H1 (cell line): ENCODE measurements at regions not wholly inside any gene's neighbourhood (a gene's known extent, or its start where the extent isn't known, plus 50 kb on each side); places are given as distances from the start of the nearest gene placed in this dataset.

ENCODE experiments used
- CTCF ChIA-PET: fragments of 300-600 bp; sonication (Branson Sonifier 250); formaldehyde crosslinking; loops from one replicate; lab custom pipeline; 2021; ENCODE audit not compliant: partially characterized antibody; lab: Charles Lee
- POLR2A ChIA-PET: fragments of 300-600 bp; sonication (Branson Sonifier 250); formaldehyde crosslinking; loops from one replicate; lab custom pipeline; 2021; ENCODE audit warnings: inconsistent platforms; ENCODE audit not compliant: partially characterized antibody; lab: Charles Lee
- DNase-seq, 2 experiments: peaks; one replicate each; pipeline versions ENCODE4 v3.0.0 to v3.0.0-alpha.2; 2010 to 2022; ENCODE audit warnings: low spot score in 2 of 2, low read depth in 1 of 2, mixed read lengths in 1 of 2
- FAIRE-seq: peaks from 2 replicates; lab custom pipeline; 2011; peaks lifted over from hg19 to GRCh38; lab: Jason Lieb, UNC
- H2AFZ ChIP-seq: 2 replicates; pipeline ENCODE4 v1.8.1; 2012; ENCODE audit warnings: low read length, inconsistent platforms
- H2AK5ac ChIP-seq: 2 replicates; pipeline ENCODE4 v1.6.1; 2013; ENCODE audit warnings: low read depth, low read length
- H2BK120ac ChIP-seq: replicated peaks from 2 replicates; pipeline ENCODE3; 2013; ENCODE audit warnings: low read depth, low read length, inconsistent platforms
- H2BK12ac ChIP-seq: 2 replicates; pipeline ENCODE4 v1.6.1; 2013; ENCODE audit warnings: low read depth, low read length
- H2BK15ac ChIP-seq: 2 replicates; pipeline ENCODE4 v1.6.1; 2013; ENCODE audit warnings: low read length
- H2BK20ac ChIP-seq: 2 replicates; pipeline ENCODE4 v1.6.1; 2013; ENCODE audit warnings: low read length
- H2BK5ac ChIP-seq: 2 replicates; pipeline ENCODE4 v1.6.1; 2013; ENCODE audit warnings: low read depth, low read length
- H3K14ac ChIP-seq: 2 replicates; pipeline ENCODE4 v1.6.1; 2013; ENCODE audit warnings: inconsistent platforms; ENCODE audit not compliant: insufficient read length
- H3K18ac ChIP-seq: 2 replicates; pipeline ENCODE4 v1.6.1; 2013; ENCODE audit warnings: low read length; ENCODE audit errors: extremely low read depth
- H3K23ac ChIP-seq: 2 replicates; pipeline ENCODE4 v1.6.1; 2013; ENCODE audit warnings: inconsistent platforms; ENCODE audit not compliant: insufficient read length
- H3K23me2 ChIP-seq: 2 replicates; pipeline ENCODE4 v1.6.1; 2013; ENCODE audit warnings: low read depth, low read length
- H3K27ac ChIP-seq: 2 replicates; pipeline ENCODE4 v1.6.1; 2011; ENCODE audit warnings: low read depth, low read length, inconsistent platforms
- H3K27me3 ChIP-seq, 4 experiments: replicated peaks in 1 of 4; 1 replicate in 1 of 4; 2 replicates in 3 of 4; pipeline versions ENCODE4 v1.6.1 to v1.8.1; 2011 to 2013; ENCODE audit warnings: low read length in 3 of 4, mild to moderate bottlenecking in 3 of 4, inconsistent platforms in 2 of 4, mixed read lengths in 2 of 4, moderate library complexity in 1 of 4; ENCODE audit not compliant: control insufficient read depth in 3 of 4, insufficient read depth in 3 of 4; ENCODE audit errors: extremely low read depth in 1 of 4
- H3K36me3 ChIP-seq, 4 experiments: 2 replicates each; pipeline versions ENCODE4 v1.6.1 to v1.8.1; 2011 to 2013; ENCODE audit warnings: mild to moderate bottlenecking in 4 of 4, low read length in 3 of 4, moderate library complexity in 2 of 4, control low read depth in 1 of 4, inconsistent platforms in 1 of 4; ENCODE audit not compliant: insufficient read depth in 4 of 4, control insufficient read depth in 2 of 4
- H3K4ac ChIP-seq: replicated peaks from 2 replicates; pipeline ENCODE3; 2013; ENCODE audit warnings: low read length, low read depth, mixed read lengths, inconsistent platforms; ENCODE audit not compliant: insufficient read length
- H3K4me1 ChIP-seq, 4 experiments: replicated peaks in 1 of 4; 1 replicate in 1 of 4; 2 replicates in 3 of 4; pipeline versions ENCODE4 v1.6.1 to v1.8.1; 2011 to 2013; ENCODE audit warnings: low read length in 3 of 4, inconsistent platforms in 2 of 4, mixed read lengths in 1 of 4; ENCODE audit not compliant: insufficient read depth in 4 of 4, control insufficient read depth in 3 of 4
- H3K4me2 ChIP-seq, 2 experiments: 2 replicates each; pipeline versions ENCODE4 v1.6.1 to v1.8.1; 2011 to 2013; ENCODE audit warnings: low read depth in 2 of 2, low read length in 2 of 2, control low read depth in 1 of 2, inconsistent platforms in 1 of 2, mild to moderate bottlenecking in 1 of 2; ENCODE audit not compliant: insufficient read depth in 1 of 2
- H3K4me3 ChIP-seq, 4 experiments: fragments of 200-600, 300-600 bp in 1 of 4; sonication (generic), shearing (Covaris generic), sonication (Bioruptor Twin) in 1 of 4; 2 replicates each; pipeline versions ENCODE4 v1.5.1 to v1.8.1; 2011 to 2016; ENCODE audit warnings: low read length in 4 of 4, low read depth in 3 of 4, control low read depth in 2 of 4, inconsistent platforms in 2 of 4, mild to moderate bottlenecking in 2 of 4, mixed read lengths in 1 of 4, moderate library complexity in 1 of 4; ENCODE audit not compliant: insufficient read depth in 2 of 4; ENCODE audit errors: extremely low read depth in 1 of 4
- H3K56ac ChIP-seq: replicated peaks from 2 replicates; pipeline ENCODE3; 2013; ENCODE audit warnings: low read depth, mild to moderate bottlenecking, mixed read lengths, low read length, inconsistent platforms; ENCODE audit not compliant: insufficient read length
- H3K79me1 ChIP-seq: 2 replicates; pipeline ENCODE4 v1.6.1; 2013; ENCODE audit warnings: low read depth, low read length, control low read depth
- H3K79me2 ChIP-seq, 2 experiments: 2 replicates each; pipeline versions ENCODE4 v1.6.1 to v1.8.1; 2012 to 2013; ENCODE audit warnings: low read length in 2 of 2, mild to moderate bottlenecking in 2 of 2, inconsistent platforms in 1 of 2; ENCODE audit not compliant: insufficient read depth in 2 of 2, control insufficient read depth in 1 of 2
- H3K9ac ChIP-seq, 4 experiments: replicated peaks in 1 of 4; 1 replicate in 1 of 4; 2 replicates in 3 of 4; pipeline versions ENCODE4 v1.6.1 to v1.8.1; 2011 to 2013; ENCODE audit warnings: low read depth in 3 of 4, low read length in 3 of 4, control low read depth in 2 of 4, mild to moderate bottlenecking in 2 of 4, moderate library complexity in 2 of 4, inconsistent platforms in 1 of 4; ENCODE audit errors: extremely low read depth in 1 of 4
- H3K9me3 ChIP-seq, 2 experiments: 2 replicates each; pipeline versions ENCODE4 v1.6.1 to v1.8.1; 2012 to 2013; ENCODE audit warnings: mild to moderate bottlenecking in 2 of 2, moderate library complexity in 2 of 2, control low read depth in 1 of 2, inconsistent platforms in 1 of 2, low read depth in 1 of 2, low read length in 1 of 2, mixed read lengths in 1 of 2; ENCODE audit not compliant: insufficient read depth in 2 of 2
- H4K20me1 ChIP-seq, 2 experiments: replicated peaks in 1 of 2; 2 replicates each; pipeline versions ENCODE3 to v1.8.1; 2011 to 2013; ENCODE audit warnings: inconsistent platforms in 2 of 2, low read length in 2 of 2, mild to moderate bottlenecking in 1 of 2; ENCODE audit not compliant: insufficient read depth in 2 of 2, control insufficient read depth in 1 of 2
- H4K5ac ChIP-seq: 2 replicates; pipeline ENCODE4 v1.6.1; 2013; ENCODE audit warnings: low read length, low read depth, mixed read lengths, inconsistent platforms; ENCODE audit not compliant: insufficient read length
- H4K8ac ChIP-seq: 2 replicates; pipeline ENCODE4 v1.8.0; 2013; ENCODE audit warnings: mild to moderate bottlenecking, moderate library complexity, low read length, inconsistent platforms; ENCODE audit not compliant: insufficient read depth; ENCODE audit errors: extremely low read depth
- H4K91ac ChIP-seq: replicated peaks from 2 replicates; pipeline ENCODE3; 2013; ENCODE audit warnings: low read length, mixed read lengths, inconsistent platforms; ENCODE audit not compliant: insufficient read length
- CHD2 ChIP-seq: IDR thresholded peaks from 2 replicates; pipeline ENCODE4 v1.6.1; 2012; ENCODE audit warnings: low read length, improper control_type of control experiment
- CREB1 ChIP-seq: IDR thresholded peaks from 2 replicates; pipeline ENCODE4 v1.6.1; 2012; ENCODE audit warnings: inconsistent platforms
- CTBP2 ChIP-seq: IDR thresholded peaks from 2 replicates; pipeline ENCODE4 v1.7.0; 2011; ENCODE audit warnings: borderline replicate concordance, mild to moderate bottlenecking, moderate library complexity, mixed read lengths, low read length; ENCODE audit not compliant: insufficient read depth, insufficient read length
- EZH2 ChIP-seq: fragments of 200-600 bp; sonication (generic); IDR thresholded peaks from 2 replicates; pipeline ENCODE4 v1.7.1; 2012; ENCODE audit warnings: low read depth, mild to moderate bottlenecking, moderate library complexity, low read length, inconsistent platforms; ENCODE audit not compliant: severe bottlenecking
- GABPA ChIP-seq: IDR thresholded peaks from 2 replicates; pipeline ENCODE4 v1.6.1; 2011; ENCODE audit warnings: mild to moderate bottlenecking, low read length, moderate library complexity, borderline replicate concordance; ENCODE audit not compliant: insufficient read depth
- KDM1A ChIP-seq: fragments of 200-600, 300-600 bp; sonication (generic); IDR thresholded peaks from 2 replicates; pipeline ENCODE4 v1.7.1; 2016; ENCODE audit warnings: mild to moderate bottlenecking, low read length, borderline replicate concordance
- RNF2 ChIP-seq: fragments of 200-900, 300-1000 bp; sonication (generic); IDR thresholded peaks from 2 replicates; pipeline ENCODE4 v1.7.1; 2016; ENCODE audit warnings: borderline replicate concordance, low read depth, mild to moderate bottlenecking, antibody characterized with exemption, low read length; ENCODE audit not compliant: poor library complexity, severe bottlenecking; ENCODE audit errors: missing control alignments
- SAP30 ChIP-seq: fragments of 300-600 bp; sonication (generic); IDR thresholded peaks from 2 replicates; pipeline ENCODE4 v1.7.1; 2012; ENCODE audit warnings: low read length, moderate library complexity, mild to moderate bottlenecking, inconsistent platforms; ENCODE audit not compliant: insufficient read depth, insufficient replicate concordance
- SIN3A ChIP-seq, 2 experiments: IDR thresholded peaks in 1 of 2; conservative IDR thresholded peaks in 1 of 2; 2 replicates each; pipeline ENCODE4 v1.6.1; 2011 to 2012; ENCODE audit warnings: low read length in 2 of 2, improper control_type of control experiment in 1 of 2, low read depth in 1 of 2, mild to moderate bottlenecking in 1 of 2
- TAF7 ChIP-seq: optimal IDR thresholded peaks from 2 replicates; pipeline ENCODE3; 2011; ENCODE audit warnings: low read depth, mild to moderate bottlenecking, inconsistent platforms, low read length, moderate library complexity, borderline replicate concordance
- ZNF274 ChIP-seq: IDR thresholded peaks from 2 replicates; pipeline ENCODE4 v1.7.0; 2012; ENCODE audit warnings: low read length, borderline replicate concordance; ENCODE audit errors: extremely low read depth
- WGBS, 2 experiments: shearing (Covaris generic) in 1 of 2; methylation state at CpG; one replicate each; pipeline versions ENCODE4 v1.1.6 to v1.1.7; 2013 to 2015; ENCODE audit warnings: low lambda C conversion rate in 2 of 2, mixed read lengths in 2 of 2, inconsistent platforms in 1 of 2, low coverage in 1 of 2, missing lambda C conversion rate in 1 of 2; ENCODE audit not compliant: insufficient replicate concordance in 2 of 2, insufficient coverage in 1 of 2, insufficient read length in 1 of 2; ENCODE audit errors: extremely low coverage in 1 of 2, missing lambda C conversion rate in 1 of 2; 5-methylcytosine and 5-hydroxymethylcytosine counted together

GRCh38 chr2:221203125-221203524 is 369.0 kb downstream of the EPHA4 start:
- Histone ChIP-seq H3K4me2 (no peak overlapping the region), H2BK120ac (no peak overlapping the region), H3K4me3 (no peak overlapping the region), H3K9ac (no peak overlapping the region), H3K4me1 (peaks cover 0 to 3% (median 0%) of the 10 kb centered on the region in 4 experiments; a peak in 3 of 7 replicates), H3K14ac (no peak overlapping the region), H2BK15ac (no peak overlapping the region), H4K91ac (no peak overlapping the region), H3K9me3 (no peaks in the 10 kb centered on the region), H2AK5ac (no peak overlapping the region), H3K4ac (no peak overlapping the region), H2BK12ac (no peak overlapping the region), H3K18ac (no peak overlapping the region), H3K56ac (no peak overlapping the region), H4K8ac (no peak overlapping the region), H3K23ac (no peak overlapping the region), H4K5ac (no peak overlapping the region), H3K27ac (no peak overlapping the region), H3K23me2 (no peaks in the 10 kb centered on the region), H2AFZ (no peak overlapping the region), H3K36me3 (no peaks in the 10 kb centered on the region), H3K79me1 (no peaks in the 10 kb centered on the region), H4K20me1 (no peaks in the 10 kb centered on the region), H3K79me2 (no peaks in the 10 kb centered on the region), H2BK5ac (no peak overlapping the region), H2BK20ac (no peak overlapping the region)
- POLR2A ChIA-PET, result no interaction called here
- CTCF ChIA-PET, result no interaction called here
- DNase-seq (no peak), FAIRE-seq (no peak)
- 97% methylated on average over 2 of the region's 2 CpGs; no CpG with 5 or more reads in 1 of the 2 experiments for WGBS, 2 experiments
- TF ChIP-seq ZNF274, result no peak
- TF ChIP-seq TAF7, result no peak
- TF ChIP-seq CREB1, result no peak
- TF ChIP-seq CHD2, result no peak
- TF ChIP-seq RNF2, result no peak
- TF ChIP-seq SAP30, result no peak
- no peak for TF ChIP-seq CTBP2
- TF ChIP-seq SIN3A (conservative IDR thresholded peaks at IDR 0.05 in 1 of 2, IDR thresholded peaks at IDR 0.05 in 1 of 2; ENCODE audit: low read depth in 1 of 2, low read length in 2 of 2), result no peak
- no peak for TF ChIP-seq GABPA
- no peak for TF ChIP-seq KDM1A
- TF ChIP-seq EZH2, result no peak
- TF ChIP-seq, all 59 proteins: peak for 0
- no peaks in the 10 kb centered on the region for H3K27me3 ChIP-seq
